Activated gamma-delta T cell treated with Interleukin-2 at 50 U/mL for 16 hours (primary cell): ENCODE measurements at regions not wholly inside any gene's neighbourhood (a gene's known extent, or its start where the extent isn't known, plus 50 kb on each side); places are given as distances from the start of the nearest gene placed in this dataset.
"Not testable (repeated sequence)": the region's sequence is repeated elsewhere in the genome, so short reads cannot be mapped to it uniquely, and the experiment has no call there.

Source experiments
- DNase-seq: peaks from one replicate; pipeline ENCODE4 v3.0.0-alpha.2; 2020

GRCh38 chr4:102397056-102397455, 51.8 kb upstream of the SLC39A8 start:
- DNase-seq = not testable (repeated sequence)

DNA sequence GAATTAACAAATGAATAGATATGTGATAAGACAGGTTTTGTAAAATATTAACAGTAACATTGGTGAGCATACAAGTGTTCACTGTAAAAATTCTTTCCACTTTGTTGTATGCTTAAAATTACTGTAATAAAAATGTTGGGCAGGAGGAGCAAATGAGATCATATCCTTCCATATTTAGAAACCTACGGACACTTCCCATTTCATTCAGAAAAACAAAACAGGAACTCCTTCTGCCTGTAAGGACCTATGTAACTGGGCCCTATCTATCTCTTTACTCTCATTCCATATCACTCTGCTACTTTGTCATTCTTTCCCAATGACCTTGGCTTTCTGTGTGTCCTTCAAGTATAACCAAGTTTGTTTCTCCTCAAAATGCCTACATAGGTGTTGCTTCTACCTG, 53.7 kb upstream of the SLC39A8 start:
- no peak for DNase-seq

DNA sequence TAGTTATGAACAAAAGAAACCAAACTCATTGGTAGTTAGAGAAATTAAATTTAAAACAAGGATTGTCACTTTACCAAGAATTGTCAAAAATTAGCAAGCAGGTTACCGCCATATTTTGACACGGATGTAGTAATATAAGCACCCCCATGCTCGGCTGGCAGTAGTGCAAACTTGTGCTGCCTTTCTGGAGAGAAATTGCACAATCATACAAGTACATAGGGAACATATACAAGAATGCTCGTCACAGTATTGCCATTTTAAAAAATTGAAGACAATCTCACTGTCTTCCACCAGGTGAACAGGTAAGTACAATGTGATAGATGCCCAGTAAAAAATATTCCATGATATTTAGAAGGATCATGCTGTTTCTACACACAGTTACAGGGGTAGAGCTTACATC, 55.6 kb upstream of the SLC39A8 start:
- no peak for DNase-seq

DNA sequence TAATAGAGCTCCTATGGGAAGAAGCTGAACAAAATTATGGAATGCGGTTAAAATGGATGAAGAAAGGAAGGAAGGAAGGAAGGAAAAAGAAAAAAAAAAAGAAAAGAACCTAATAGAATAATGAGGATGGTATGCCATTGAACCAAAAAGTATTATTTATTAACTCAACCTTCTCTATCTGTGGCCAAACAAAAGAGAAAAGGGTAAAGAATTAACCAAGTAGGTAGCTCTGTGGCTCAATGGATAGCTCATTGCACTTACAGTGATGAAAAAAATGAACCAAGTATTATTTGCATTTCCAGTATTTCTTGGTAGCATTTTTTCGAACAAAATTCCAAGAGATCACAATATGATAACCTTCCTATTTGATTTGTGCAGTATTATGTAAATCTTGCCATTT, 56.9 kb upstream of the SLC39A8 start:
- no peak for DNase-seq

DNA sequence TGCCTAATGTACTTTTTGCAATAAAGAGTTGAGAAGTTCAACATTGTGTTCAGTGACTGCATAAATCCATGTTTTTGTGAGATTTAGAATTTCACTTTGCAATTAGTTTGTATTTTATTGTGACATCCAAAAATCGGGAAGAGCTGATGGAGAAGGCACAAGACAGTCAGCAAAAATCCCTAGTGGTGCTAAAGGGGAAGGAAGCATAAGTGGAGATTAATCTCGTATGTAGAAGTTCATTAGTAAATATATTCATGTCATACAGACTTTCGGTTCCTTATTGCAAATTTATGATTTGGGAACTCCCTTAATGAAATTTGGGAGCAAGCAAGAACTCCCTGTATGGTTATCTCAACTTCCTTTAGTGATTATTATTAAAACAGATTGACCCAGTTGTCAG, 57.8 kb upstream of the SLC39A8 start:
- DNase-seq = no peak

DNA sequence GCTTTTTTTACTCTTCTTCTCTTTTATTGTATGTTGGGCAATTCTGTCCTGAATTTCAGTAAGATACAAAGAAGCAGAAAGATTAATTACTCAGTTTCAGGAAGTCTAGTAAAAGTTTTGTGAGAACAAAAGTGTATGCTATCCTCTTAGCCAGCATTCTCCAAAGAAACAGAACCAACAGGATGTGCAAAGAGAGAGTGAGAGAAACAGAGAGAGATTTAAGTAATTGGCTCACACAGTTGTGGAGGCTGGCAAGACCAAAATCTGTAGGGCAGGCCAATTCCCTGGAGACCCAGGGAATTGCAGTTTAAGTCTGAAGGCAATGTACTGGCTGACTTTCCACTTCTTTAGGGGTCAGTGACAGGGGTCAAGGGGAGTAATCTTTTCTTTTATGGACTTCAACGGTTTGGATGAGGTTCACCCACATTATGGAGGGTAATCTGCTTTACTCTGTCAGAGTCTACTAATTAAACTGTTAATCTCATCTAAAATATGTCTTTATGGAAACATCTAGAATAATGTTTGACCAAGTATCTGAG, 59.2 kb upstream of the SLC39A8 start:
- no peak for DNase-seq

- DNase-seq = no peak
Measured at GRCh38 chr4:102405821-102406401, 60.6 kb upstream of the SLC39A8 start.

GRCh38 chr4:102410884-102411283, 65.6 kb upstream of the SLC39A8 start:
- DNase-seq = not testable (repeated sequence)

GRCh38 chr4:102411408-102411807, 66.1 kb upstream of the SLC39A8 start:
- DNase-seq = no peak

DNA sequence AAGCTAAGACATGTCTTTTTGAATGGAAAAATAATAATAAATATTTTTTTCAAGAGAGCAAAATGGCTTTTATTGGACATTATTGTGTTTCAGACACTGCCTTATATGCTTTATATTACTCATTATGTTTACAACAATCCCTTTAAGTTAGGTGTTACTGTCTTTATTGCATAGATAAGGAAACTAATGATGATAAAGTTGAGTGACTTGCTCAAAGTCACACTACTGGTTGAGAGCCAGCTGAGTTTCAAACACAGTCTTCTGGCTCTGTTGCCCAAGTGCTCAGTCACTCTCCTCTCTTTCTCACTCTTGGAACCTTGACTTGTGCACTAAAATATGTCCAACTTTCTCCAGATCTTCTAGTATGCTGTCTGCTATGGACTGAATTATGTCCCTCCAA, 71.5 kb upstream of the SLC39A8 start:
- DNase-seq = no peak

DNA sequence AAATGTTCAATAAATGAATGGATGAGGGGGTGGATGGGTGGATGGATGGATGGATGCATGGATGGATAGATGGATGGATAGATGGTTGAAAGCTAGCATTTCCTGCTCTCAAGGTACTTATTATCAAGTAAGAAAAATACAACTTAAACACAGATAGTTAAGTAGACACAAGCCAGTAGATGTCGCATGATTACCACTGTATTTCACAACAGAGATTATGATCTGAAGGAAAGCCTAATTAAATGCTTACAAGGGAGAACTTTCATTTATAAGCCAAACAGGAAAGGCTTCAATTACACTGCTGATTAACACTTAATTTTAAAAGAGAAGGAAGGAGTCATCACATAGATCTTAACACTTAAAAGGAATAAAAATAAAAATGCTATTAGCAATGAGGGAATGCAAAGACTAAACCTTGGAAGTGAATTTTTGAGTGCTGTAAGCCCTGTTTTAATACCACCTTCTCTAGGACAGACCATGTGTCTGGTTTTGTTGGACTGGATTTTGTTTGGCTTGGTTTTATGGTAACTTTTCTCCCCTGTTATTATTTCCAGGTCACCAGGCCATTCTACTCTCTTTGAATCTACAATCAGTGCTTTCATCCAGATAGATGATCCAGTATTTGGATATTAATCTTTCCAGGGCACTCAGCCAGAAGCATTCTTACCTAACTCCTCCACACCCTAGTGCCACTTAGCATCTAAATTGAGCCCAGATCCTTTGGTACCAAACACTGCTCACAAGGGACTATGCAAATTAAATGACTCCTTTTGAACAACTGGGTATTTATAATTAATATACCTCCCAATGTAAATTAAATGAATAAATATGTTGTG, 75.5 kb upstream of the SLC39A8 start:
- no peak for DNase-seq

DNA sequence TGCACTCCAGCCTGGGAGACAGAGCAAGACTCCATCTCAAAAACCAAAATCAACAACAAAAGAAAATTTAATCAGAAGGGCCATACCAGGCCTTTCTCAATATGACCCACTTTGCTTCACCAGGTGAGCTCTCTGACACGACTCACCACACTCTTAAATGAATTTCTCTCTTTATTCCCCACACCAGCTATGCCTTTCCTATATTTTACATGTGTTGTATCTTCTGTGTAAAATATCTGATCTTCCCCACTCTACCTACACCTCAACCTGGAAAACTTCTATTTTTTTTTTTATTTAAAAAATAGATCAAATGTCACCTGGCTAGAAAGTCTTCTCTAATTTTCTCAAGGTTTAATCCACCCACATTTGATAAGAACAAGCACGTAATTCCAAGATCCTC, 77.6 kb upstream of the SLC39A8 start:
- DNase-seq = no peak

DNA sequence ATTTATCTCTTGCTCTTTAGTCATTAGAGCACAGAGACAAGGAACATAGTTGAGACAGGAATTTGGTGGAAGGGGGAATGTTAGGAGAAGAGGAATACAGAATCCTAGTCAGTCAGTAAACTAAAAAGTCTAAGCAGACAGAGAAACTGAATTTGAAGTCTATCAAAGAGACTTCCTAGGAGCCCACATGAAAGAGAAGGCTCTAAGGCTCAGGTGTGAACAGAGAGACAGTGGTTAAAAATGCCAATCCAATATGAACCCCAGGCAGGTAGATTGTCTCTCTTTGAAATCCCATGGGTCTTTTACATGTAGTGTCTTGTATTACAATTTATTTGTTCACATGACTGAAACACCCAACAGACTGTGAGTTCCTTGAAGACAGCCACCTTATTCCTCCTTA, 77.8 kb upstream of the NFKB1 start:
- no peak for DNase-seq

DNA sequence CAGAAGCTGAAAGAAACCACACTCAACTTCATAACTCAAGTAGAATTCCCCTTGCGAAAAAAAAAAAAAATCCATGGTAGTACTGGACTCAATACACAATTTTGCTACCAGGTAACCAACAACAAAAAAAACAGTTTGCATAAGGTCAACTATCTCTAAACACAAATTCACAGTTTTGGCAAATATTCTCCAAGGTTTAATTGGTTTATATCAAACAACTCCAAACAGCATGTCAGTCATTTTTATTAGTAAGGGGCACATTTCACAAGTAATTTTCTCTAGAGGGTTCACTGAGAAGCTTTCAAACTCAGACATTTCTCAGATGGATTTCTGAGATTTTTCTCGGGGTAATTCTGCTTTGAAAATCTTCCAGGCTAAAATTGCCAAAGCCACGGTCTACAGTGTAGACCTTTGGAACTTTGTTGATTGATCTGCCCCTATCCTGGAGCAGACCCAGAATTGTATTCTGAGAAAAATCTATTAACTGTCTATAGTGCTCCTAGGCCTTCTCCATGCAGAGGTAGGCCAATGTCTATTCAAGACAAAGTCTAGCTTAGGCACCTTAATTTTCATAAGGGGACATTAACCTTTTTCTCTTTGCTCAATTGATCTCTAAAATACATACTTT, 73.7 kb upstream of the NFKB1 start:
- DNase-seq = no peak

- DNase-seq = no peak
Measured at GRCh38 chr4:102428122-102428521, 73.0 kb upstream of the NFKB1 start.

GRCh38 chr4:102429553-102429952, 71.6 kb upstream of the NFKB1 start:
- no peak for DNase-seq

GRCh38 chr4:102430461-102430910, 70.7 kb upstream of the NFKB1 start:
- no peak for DNase-seq

GRCh38 chr4:102431608-102431961, 69.6 kb upstream of the NFKB1 start:
- no peak for DNase-seq

DNA sequence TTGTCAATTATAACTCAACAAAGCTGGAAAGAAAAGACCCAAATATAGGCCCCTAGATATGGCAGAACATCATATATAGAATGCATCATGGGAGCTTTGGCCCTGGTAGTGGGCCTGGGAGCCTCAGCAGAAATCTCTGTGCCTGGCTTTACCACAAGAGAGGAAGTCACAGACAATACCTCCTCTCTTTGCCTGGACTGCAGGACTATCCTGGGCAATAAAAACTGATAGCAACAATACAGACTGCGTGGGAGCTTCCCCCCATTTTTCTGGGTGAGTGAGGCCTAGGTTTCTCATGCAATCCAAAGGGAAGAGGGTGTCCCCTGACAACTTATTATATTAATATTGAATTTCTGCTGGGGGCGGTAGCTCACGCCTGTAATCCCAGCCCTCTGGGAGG, 64.0 kb upstream of the NFKB1 start:
- DNase-seq = no peak

DNA sequence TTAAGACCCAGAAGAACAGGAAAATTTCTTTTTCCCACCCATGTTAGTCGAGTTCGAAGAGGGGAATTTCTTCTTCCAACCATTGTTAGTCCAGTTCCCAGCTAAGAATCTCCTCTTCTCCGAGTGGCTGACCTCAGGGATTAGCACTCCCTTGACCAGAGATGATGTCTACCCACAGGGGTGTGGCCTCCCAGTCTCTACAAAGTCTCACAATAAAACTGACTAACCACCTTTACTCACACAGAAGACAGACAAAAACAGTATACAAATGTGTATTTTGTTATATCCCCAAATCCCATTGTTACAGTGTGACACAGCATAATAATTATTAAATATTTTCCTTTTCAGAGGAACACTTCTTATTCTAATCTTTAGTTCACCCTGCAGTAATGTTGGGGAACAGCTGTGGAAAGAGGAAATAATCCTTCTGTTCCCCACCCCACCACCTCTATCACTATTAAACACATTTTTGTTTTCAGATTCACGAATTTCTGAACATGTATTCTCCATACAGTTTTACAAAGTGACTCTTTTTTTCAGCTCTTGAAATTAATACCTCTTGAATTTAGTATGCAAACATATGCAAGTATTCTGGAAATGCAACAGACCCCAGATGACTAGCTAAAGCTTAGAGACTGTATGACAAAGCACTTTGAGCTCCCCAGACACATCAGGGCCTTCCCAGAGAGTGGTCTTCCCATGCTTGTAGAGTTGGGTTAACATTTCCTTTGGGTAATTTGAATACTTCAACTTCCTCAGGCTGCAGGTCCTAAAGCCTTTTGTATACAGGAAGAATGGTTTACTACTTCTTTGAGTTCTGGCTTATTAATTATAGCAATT, 62.5 kb upstream of the NFKB1 start:
- DNase-seq = no peak

GRCh38 chr4:102439236-102439614, 61.9 kb upstream of the NFKB1 start:
- DNase-seq = no peak

GRCh38 chr4:102439812-102440211, 61.3 kb upstream of the NFKB1 start:
- DNase-seq = no peak

GRCh38 chr4:102440498-102440897, 60.7 kb upstream of the NFKB1 start:
- DNase-seq = no peak
